ENCODE measurements at regions not wholly inside any gene's neighbourhood (a gene's known extent, or its start where the extent isn't known, plus 50 kb on each side); places are given as distances from the start of the nearest gene placed in this dataset.

DNA sequence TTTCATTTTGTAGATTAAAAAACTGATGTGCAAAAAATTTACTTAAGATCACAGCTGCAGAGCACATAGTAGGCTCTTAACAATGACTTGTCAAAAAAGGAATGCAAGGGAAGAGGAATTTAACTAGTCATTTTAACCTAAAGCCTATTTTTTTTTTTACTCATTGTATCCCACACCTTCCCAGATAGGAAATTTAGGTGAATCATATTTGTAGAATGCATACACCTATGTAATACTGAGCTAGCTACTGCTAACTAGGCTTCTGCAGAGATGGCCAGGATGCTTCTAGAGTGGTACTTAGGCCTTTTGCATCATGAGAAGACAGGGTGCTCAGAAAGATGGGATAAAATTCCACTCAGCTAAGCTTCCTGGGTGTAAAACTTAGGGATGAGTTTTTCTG, 387.3 kb downstream of the AASDHPPT start:
- no peak for DNase-seq

DNA sequence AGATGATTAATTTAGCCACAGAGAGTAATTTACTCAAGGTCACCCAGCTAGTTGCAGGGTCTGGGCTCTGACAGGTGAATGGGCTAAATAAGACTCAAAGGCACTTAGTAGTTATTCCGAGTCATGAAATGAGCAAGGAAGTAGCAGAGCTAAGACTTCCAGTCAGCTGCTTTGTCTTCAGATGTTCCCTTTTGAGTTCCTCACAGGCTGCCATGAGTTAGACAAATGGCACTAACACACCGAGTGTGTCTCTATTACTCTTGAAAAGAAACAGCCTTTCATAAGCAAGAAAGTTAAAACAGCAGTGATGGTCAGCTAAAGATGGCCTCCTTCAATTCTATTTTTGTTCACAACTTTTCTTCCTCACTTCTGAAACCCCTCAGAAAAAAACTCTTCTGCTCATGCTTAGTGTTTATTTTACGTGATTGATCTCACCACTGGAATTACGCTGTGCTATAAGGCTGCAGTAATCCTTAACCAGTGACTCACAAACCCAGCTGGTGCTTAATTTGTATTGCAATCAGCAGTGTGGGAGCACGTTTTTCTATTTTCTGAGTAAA, 389.1 kb downstream of the AASDHPPT start:
- DNase-seq, result no peak

DNA sequence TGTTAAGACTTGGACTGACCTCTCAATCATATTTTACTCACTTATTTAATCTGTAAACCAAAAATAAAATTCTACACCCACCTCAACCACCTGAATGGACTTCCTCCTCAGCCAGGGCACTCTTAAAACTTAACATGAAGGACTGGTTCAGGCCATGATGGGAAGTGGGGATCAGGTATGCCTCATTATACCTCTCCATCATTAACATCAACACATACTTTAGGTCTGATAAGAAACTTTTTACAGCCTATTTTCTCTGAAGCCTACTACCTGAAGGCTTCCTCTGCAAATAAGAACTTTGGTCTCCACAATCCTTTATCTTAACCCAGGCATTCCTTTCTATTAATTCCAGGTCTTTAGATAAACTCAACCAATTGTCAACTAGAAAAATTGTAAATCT, 390.0 kb downstream of the AASDHPPT start:
- no peak for DNase-seq

DNA sequence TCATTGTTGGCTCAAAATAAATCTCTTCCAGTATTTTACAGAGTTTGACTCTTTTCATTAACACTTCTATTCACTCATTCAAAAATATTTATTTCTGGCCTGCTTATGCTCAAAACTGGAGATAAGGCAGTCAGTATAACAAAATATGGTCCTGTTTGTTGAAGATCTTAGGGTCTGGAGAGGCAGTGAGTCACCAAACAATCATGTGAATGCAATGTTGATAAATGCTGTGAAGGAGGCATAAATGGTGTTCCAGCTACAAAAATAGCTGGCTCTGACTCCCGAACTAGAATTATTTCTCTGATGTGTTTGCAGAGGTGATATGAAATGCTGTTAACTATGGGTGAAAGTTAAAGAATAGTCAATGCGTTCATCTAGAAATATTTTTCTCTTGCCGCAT, 390.6 kb downstream of the AASDHPPT start:
- DNase-seq, result no peak

DNA sequence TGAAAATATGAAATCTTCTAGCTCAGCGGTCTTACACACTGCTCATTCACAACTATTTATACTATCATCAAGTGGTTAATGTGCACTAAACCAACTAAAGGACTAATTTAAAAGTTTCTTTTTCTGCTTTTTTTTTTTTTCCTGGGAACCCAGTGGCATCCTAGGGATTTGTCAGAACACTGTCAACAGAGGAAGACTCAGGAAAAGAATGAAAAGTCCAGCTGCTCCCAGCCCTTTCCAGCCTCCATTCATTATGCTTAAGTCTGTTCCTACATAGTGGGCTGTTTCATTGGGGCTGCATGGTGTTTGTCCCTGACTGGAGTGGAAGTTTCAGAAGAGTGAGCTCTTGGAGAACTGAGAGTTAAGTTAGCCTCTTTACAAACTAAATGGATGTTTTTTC, 391.1 kb downstream of the AASDHPPT start:
- no peak for DNase-seq

DNA sequence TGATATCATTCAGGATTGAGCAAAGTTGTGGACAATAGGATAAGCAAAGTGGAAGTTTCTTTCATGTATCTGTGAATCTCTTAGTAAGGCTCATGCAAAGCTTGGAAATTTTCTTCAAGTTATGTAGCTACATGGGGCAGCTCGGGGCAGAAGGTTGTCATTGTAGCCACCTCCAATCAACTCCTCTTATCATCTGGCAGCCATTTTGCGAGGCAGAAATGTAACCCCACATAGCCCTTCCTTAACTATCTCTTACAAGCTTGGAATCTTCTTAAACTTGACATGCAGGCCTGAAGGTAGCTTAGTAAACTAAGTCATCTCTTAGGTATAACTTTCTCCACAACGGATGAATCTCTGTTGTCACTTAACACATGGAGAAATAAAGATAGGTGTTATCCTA, 392.8 kb downstream of the AASDHPPT start:
- no peak for DNase-seq

DNA sequence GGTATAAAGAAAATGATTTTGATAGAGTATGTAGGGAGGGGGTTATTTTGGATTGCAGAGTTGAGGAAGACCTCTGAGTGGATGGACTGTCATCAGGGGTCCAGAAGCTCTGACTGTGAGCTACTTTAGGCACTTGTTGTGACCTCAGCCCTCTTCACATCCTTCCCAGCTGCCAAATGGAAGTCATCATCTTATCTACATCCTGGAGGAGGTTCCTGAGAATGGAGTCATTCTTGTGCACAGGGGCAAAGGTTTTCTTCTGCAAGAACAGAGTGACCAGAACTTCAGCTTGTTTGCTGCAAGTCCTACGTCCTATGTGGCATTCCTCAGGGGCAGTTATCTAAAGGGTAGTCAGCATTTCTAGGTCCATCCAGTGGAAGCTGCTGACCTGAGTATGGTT, 393.8 kb downstream of the AASDHPPT start:
- no peak for DNase-seq

DNA sequence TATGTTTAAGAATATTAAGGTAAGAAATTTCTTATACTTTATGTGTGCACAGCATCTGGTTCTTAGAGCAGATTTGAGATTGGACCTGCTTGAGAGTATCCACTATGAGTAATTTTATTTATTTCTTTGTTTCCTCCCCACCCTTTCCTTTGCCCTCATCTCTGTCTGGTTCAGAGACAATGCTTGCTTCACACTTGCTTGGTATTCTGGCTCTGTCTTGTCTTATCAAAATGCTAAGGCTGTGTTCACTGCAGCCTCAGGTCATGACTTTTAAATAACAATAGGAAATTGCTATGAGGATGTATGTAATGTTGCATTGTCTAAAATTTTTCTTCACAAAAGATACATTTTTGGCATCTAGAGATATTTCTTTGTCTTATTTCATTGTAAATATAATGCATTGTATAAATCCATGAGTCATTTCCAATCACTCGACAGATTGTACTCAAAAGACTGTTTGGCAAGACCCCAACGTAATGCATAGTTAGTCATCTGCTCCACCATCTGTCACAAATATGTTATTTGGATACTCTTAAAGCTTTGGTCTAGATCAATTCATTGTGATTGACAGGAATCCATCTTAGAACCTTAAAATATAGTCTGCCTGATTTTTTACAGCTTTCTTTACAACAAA, 395.7 kb downstream of the AASDHPPT start:
- no peak for DNase-seq

DNA sequence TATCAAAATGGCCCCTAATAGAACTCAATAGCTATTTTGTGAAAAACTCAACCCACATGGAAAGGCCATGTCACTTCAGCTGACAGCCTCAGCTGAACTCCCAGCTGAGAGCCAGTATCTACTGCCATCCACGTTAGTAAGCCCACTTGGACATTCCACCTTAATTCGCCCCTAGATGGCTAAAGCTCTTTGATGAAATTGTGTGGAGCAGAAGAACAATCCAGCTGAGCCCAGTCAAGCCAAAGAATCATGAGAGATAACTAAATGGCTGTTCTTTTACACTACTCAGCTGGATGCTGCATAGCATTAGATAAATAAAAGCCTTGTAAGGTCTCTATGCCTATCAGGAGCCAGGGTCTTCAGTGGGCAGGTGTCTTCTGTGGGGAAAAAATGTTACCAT, 396.8 kb downstream of the AASDHPPT start:
- DNase-seq, result no peak

DNA sequence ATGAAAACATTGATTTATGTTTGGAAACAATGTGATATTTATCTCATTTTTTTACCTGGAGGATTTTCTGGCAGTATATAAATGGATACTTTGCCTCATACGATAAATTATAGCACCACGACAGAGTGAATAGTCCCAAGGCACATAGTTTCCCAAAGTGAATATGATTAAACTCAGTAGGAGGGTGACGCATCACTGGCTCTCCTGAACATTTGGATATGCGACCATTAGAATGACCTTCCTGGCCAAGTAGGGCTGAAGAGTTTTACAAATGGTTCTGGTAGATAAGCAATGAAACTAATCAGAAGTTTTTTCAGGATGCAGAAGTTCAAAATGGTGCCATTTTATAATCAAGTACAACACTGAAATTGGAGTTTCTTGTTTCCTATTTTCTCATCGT, 397.7 kb downstream of the AASDHPPT start:
- DNase-seq, result no peak

DNA sequence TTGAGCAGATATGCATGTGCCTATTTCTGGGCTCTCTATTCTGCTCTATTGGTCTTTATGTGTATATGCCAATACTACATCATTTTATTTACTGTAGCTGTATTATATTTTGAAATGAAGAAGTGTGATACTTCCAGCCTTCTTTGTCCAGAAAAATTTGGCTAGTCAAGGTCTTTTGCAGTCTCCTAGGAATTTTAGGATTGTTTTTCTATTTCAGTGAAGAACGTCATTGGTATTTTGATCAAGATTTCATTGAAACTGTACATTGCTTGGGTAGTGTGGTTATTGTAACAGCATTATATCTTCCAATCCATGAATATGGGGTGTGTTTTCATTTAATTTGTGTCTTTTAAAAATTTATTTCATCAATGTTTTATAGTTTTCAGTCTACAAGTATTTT, 400.3 kb downstream of the AASDHPPT start:
- no peak for DNase-seq

DNA sequence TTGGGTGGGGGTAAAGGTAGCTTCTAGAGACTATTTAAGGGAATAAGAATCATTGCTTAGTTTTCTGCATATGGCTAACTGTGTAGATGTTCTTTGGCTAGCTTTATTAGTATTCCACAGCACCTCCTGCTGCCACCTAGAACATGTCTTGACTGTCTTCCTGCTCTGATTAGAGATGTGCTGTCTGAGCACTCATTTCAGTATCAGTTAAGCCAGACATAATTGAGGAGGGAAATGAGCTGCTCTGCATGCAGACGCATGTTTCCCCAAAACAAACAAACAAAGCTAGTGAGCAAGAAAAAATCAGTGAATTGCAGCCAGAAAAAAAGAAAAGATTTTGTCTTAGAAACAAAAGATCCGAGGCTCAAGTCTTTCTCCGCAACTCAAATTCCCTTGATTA, 402.2 kb downstream of the AASDHPPT start:
- DNase-seq, result no peak

DNA sequence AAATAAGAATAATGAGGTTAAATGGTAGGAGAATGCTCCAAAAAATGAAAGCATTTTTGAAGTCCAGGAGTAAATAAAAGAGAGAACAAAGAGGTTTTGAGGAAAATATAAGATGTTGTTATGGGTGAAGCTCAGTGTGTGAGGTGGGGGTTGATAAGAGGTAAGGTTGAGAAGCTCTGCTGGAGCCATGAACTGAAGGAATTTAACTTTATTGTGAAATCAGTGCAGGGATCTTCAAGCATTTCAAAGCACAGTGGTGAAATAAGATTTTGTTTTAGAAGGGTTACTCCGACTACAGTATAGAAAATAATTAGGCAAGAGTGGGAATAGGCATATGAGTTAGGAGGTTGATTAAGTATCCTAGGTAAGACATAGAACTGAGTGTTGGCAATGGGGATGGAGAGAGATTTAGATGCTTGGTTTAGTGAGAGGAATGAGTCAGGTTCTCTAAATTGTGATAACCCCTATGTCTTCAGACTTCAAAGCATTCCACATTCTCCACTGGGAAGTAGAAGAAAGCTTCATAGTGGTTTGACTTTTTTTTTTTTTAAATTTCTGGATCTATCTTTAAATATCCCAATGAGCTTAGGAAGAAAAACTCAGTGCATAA, 403.2 kb downstream of the AASDHPPT start:
- DNase-seq, result no peak

DNA sequence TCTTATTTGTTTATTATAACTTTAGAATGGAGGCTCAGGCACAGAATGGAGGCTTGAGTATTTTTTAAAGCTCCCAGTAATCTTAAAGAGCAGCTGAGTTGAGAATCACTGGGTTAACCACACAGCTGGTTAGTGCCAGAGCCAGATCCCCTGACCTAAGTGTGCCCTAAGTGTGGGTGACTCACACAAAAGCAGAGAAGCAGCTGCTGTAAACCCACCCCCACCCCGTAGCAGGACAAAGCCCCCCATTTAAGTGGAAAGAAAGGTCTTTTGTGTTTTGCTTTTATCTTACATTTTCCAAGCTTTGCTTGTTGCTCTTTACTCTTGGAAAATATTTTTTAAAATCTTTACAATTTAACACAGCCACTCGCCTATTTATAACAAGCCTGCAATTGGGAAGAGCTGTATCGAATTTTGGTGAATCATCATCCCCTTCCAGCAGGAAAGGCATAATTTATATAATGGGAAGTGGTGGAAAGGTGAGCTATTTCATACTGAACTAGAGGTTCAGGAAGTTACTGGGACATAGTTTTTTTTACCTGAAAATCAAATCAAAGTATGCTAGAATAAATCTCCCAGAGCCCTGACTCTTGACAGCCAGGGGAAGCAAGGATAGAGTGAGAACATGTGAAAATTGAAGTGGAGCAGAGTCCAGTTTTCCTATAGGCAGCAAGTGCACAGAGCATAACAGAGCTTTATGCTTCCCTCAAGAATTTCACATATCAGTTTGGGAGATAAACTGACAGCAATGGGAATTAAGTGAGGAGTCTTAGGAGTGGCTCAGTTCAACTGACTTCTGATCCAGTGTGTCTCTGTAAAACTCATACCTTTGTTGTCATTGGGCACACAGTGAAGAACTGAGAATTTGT, 405.7 kb downstream of the AASDHPPT start:
- DNase-seq, result no peak

DNA sequence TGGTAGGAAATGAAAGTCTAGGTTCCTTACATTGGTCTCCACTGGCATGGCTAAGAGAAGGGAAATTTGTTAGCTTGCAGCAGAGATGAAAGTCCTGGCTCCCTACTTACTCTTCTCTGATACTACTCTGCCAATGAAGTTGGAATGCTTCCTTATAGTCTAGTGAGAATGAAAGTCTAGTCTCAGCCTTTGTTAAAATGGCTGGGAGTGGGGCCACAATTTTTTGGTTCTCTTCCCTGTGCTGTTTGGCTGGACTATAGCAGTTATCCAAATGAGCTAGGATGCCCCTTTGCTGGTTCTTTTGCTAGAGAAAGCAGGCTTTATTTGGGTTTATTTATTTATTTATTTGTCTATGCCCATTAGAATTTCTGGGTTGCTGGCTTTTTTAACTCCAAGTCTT, 414.3 kb downstream of the AASDHPPT start:
- DNase-seq, result no peak

DNA sequence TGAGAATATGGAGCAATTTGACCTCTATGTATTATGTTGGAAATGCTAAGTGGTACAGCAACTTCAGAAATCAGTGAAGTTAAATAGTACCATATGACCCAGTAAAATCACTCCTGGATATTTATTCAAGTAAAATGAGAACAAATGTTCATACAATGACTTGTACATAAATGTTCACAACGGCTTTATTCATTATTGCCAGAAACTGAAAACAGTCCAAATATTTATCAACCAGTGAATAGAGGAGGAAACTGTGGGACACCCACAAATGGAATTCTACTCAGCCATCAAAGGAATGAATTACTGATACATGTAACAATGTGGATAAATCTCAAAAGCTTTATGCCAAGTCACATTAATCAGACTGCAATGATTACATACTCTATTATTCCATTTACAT, 416.3 kb downstream of the AASDHPPT start:
- DNase-seq, result no peak

DNA sequence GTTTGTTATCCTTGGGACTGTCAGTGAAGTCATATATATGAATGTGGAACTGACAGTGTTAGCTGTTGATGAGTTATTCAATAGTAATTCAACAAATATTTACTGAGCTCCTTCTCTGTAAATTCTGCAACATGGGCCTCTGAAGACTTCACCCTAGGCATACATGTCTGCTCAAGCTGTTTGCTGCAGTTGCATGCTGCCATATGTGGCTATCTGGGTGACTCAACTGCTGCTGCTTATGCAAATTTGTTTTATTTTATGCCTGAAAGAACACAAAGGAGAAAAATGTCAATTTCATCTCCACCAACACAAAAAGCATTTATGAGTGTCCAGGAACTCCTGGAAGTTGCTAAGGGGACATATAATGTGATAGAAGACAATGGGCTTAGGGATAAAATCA, 417.6 kb downstream of the AASDHPPT start:
- DNase-seq, result no peak

DNA sequence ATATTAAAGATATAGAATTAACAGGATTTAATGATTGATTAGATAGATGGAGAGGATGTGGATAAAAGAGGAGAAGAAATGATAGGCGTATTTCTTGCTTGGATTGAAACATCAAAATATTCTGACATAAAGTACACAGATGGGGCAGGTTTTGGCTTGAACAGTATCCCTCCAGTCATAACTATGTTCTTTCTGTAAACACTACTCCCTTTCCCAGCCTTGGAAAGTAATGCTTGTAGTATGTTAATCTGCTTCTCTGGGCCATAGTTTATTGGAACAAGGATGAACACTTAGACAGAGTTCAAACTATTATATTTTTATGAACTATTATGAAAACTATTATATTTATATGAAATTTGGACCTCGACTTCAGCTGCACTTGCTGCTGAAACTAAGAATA, 419.2 kb downstream of the AASDHPPT start:
- DNase-seq, result no peak

DNA sequence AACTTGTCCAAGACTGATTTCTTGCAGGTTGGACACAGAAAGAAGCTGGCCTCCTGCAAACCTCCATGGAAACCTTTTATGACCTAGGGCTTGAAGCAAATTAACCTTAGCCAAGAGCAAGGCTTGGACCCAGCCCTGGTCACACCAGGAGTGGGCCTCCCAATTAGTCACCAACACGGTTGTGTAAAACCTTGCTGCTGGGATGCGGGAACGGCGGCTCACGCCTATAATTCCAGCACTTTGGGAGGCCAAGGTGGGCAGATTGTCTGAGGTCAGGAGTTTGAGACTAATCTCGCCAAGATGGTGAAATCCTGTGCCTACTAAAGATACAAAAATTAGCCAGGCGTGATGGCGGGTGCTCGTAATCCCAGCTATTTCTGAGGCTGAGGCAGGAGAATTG, 419.9 kb downstream of the AASDHPPT start:
- DNase-seq, result no peak

DNA sequence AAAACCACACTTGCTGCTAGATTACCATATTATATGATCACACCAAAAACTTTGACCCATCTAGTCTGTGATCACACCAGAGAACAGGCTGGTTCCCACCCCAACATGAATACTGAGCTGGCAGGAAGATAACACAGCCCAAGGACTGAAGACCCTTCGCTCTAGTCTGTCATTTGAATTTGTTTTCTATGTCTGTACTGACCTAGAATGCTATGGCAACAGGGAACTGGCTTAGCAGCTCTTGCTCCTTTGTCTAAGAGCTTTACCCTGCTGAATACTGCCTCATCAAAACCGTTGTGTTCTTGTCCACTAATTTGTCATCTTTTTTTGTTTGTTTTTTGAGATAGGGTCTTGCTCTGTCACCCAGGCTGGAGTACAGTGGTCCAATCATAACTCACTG, 420.4 kb downstream of the AASDHPPT start:
- no peak for DNase-seq

DNA sequence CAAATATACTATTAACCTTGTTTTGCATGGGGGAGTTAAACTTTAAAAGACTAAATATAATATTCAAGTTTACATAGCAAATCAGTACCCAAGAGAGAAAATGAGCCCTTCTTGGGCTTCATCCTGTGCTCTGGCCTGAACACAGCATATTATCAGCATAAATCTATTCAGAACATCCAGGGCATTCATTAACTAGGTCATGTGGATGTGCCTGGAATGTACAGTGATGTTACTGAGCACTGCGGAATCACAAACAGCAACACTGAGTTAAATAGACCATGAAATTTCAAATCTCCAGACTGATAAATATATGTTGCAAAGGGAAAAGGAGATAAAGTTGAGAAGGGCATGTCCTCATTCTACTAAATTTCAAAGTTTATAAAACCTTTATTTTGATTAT, 426.4 kb downstream of the AASDHPPT start:
- DNase-seq, result no peak

DNA sequence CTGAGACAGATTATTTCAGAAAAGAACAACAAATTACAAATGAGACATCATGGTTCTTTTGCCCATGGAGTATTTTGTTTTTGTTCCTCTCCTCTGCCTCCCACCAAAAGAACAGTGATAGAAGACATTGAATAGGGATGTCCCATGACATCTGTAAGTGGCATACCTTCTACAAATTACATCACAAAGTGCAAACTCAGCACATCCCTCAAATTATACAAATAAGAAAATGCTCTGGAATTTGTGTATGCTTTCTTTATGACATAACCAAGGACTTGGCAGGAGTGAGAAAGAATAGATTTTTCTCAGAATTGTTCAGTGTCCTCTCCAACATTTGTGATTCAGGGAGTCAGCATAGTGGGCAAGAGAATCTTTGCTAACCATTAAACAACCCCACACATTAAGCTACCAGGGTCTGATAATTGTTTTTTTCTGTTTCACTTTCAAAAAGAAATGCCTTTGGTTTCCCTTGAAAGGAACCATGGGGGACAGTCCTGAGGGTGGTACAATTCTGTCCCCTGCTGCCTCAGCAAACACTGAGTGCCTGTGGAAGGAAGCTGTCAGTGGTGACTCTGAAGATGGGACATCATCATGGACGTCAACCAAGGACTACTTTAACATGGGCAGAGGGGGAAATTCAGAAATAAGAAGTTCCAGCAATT, 430.3 kb downstream of the AASDHPPT start:
- no peak for DNase-seq

DNA sequence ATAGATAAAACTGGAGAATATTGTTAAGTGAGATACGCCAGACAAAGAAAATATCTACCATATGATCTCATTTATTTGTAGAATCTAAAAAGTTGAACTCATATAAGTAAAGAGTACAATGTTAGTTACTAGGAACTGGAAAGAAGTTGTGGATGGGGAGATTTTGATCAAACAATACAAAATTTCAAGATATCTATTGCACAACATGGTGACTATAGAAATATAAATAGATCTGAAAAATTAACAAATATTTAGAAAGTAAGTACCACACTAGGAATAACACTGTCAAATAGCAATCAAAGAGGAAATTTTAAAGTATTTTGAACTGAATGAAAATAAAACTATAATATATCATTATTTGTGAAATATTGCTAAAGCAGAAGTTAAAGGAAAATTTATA, 437.2 kb downstream of the AASDHPPT start:
- DNase-seq, result no peak

DNA sequence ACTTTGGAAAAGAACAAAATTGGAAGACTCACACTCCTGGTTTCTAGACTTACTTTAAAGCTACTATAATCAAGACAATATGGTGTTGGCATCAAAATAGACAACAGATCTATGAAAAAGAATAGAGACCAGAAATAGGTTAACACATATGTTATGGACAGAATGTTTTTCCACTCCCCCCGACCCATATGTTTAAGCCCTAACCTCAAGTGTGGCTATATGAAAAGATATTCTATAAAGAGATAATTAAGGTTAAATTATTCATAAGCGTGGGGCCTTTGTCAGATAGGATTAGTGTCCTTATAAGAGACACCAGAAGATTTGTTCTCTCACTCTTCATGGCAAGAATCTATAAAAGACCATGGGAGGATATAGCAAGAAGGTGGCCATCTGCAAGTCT, 440.0 kb downstream of the AASDHPPT start:
- DNase-seq, result no peak

Data from NCI-H1436 (cell line).